H9 (cell line): ENCODE measurements at regions not wholly inside any gene's neighbourhood (a gene's known extent, or its start where the extent isn't known, plus 50 kb on each side); places are given as distances from the start of the nearest gene placed in this dataset.

ENCODE experiments used
- DNase-seq: peaks from one replicate; pipeline ENCODE4 v3.0.0-alpha.2; 2017
- H2AFZ ChIP-seq: one replicate; pipeline ENCODE4 v1.6.1; 2013; ENCODE audit warnings: mild to moderate bottlenecking, low read length, control low read depth, moderate library complexity
- H2AK5ac ChIP-seq: 2 replicates; pipeline ENCODE4 v1.6.1; 2013; ENCODE audit warnings: low read length, control low read depth, mixed read lengths; ENCODE audit not compliant: insufficient read length
- H2BK120ac ChIP-seq: one replicate; pipeline ENCODE4 v1.6.1; 2013; ENCODE audit warnings: low read depth, mild to moderate bottlenecking, low read length, control low read depth, inconsistent platforms; ENCODE audit not compliant: poor library complexity, severe bottlenecking
- H2BK12ac ChIP-seq: 2 replicates; pipeline ENCODE4 v1.6.1; 2013; ENCODE audit warnings: low read length, control low read depth, mixed read lengths, low read depth; ENCODE audit not compliant: insufficient read length
- H2BK15ac ChIP-seq: 2 replicates; pipeline ENCODE4 v1.6.1; 2013; ENCODE audit warnings: low read depth, low read length, control low read depth
- H2BK20ac ChIP-seq: one replicate; pipeline ENCODE4 v1.6.1; 2013; ENCODE audit warnings: low read depth, mild to moderate bottlenecking, low read length, control low read depth, inconsistent platforms; ENCODE audit not compliant: poor library complexity, severe bottlenecking
- H2BK5ac ChIP-seq: 2 replicates; pipeline ENCODE4 v1.6.1; 2013; ENCODE audit warnings: low read length, control low read depth, mixed read lengths; ENCODE audit not compliant: insufficient read length
- H3K14ac ChIP-seq: 2 replicates; pipeline ENCODE4 v1.6.1; 2013; ENCODE audit warnings: low read length, control low read depth; ENCODE audit not compliant: insufficient read depth
- H3K18ac ChIP-seq: 2 replicates; pipeline ENCODE4 v1.6.1; 2013; ENCODE audit warnings: low read depth, mild to moderate bottlenecking, mixed read lengths, low read length, control low read depth; ENCODE audit not compliant: insufficient read length
- H3K23ac ChIP-seq: 2 replicates; pipeline ENCODE4 v1.6.1; 2013; ENCODE audit warnings: low read length, control low read depth, mixed read lengths, low read depth; ENCODE audit not compliant: insufficient read length
- H3K23me2 ChIP-seq: 2 replicates; pipeline ENCODE4 v1.6.1; 2013; ENCODE audit warnings: low read depth, mild to moderate bottlenecking, mixed read lengths, low read length, control low read depth; ENCODE audit not compliant: insufficient read length, poor library complexity, severe bottlenecking
- H3K27ac ChIP-seq: 2 replicates; pipeline ENCODE4 v1.5.1; 2013; ENCODE audit warnings: low read length, control low read depth, mixed read lengths, low read depth; ENCODE audit not compliant: insufficient read length
- H3K27me3 ChIP-seq: 2 replicates; pipeline ENCODE4 v1.6.1; 2013; ENCODE audit warnings: low read length, control low read depth, inconsistent platforms; ENCODE audit not compliant: insufficient read depth
- H3K4ac ChIP-seq: 2 replicates; pipeline ENCODE4 v1.6.1; 2013; ENCODE audit warnings: low read depth, mild to moderate bottlenecking, control low read depth, inconsistent platforms, low read length, moderate library complexity
- H3K4me1 ChIP-seq: 2 replicates; pipeline ENCODE4 v1.6.1; 2013; ENCODE audit warnings: low read length, control low read depth, inconsistent platforms; ENCODE audit not compliant: insufficient read depth
- H3K4me2 ChIP-seq: 2 replicates; pipeline ENCODE4 v1.6.1; 2013; ENCODE audit warnings: low read length, control low read depth, mixed read lengths; ENCODE audit not compliant: insufficient read length, insufficient read depth
- H3K56ac ChIP-seq: 2 replicates; pipeline ENCODE4 v1.6.1; 2013; ENCODE audit warnings: low read depth, mild to moderate bottlenecking, mixed read lengths, low read length, control low read depth; ENCODE audit not compliant: insufficient read length
- H3K79me1 ChIP-seq: 2 replicates; pipeline ENCODE4 v1.6.1; 2013; ENCODE audit warnings: low read depth, mild to moderate bottlenecking, moderate library complexity, low read length, control low read depth, inconsistent platforms; ENCODE audit not compliant: insufficient read depth, poor library complexity, severe bottlenecking
- H3K79me2 ChIP-seq: 2 replicates; pipeline ENCODE4 v1.6.1; 2013; ENCODE audit warnings: low read length, control low read depth, inconsistent platforms; ENCODE audit not compliant: insufficient read depth
- H3K9ac ChIP-seq: 2 replicates; pipeline ENCODE4 v1.6.1; 2013; ENCODE audit warnings: low read length, control low read depth, mixed read lengths; ENCODE audit not compliant: insufficient read length; ENCODE audit errors: extremely low read depth
- H3K9me3 ChIP-seq: one replicate; pipeline ENCODE4 v1.6.1; 2013; ENCODE audit warnings: low read depth, low read length, inconsistent platforms; ENCODE audit not compliant: control insufficient read depth
- H3T11ph ChIP-seq: one replicate; pipeline ENCODE4 v1.6.1; 2013; ENCODE audit warnings: mild to moderate bottlenecking, low read length, control low read depth, inconsistent platforms
- H4K20me1 ChIP-seq: one replicate; pipeline ENCODE4 v1.6.1; 2013; ENCODE audit not compliant: control insufficient read depth, insufficient read length, insufficient read depth
- H4K5ac ChIP-seq: 2 replicates; pipeline ENCODE4 v1.6.1; 2013; ENCODE audit warnings: low read depth, mild to moderate bottlenecking, mixed read lengths, low read length, control low read depth; ENCODE audit not compliant: insufficient read length
- H4K8ac ChIP-seq: replicated peaks from 2 replicates; pipeline ENCODE4 v1.6.1; 2013; ENCODE audit warnings: low read length, control low read depth, mixed read lengths, low read depth; ENCODE audit not compliant: insufficient read length
- H4K91ac ChIP-seq: 2 replicates; pipeline ENCODE4 v1.6.1; 2013; ENCODE audit warnings: low read depth, mild to moderate bottlenecking, moderate library complexity, mixed read lengths, low read length, control low read depth; ENCODE audit not compliant: insufficient read length
- H3K27ac Mint-ChIP-seq, 3 experiments: 2 replicates in 2 of 3; 3 replicates in 1 of 3; pipeline ENCODE4 v1.8.0; 2020 to 2021; ENCODE audit warnings: mixed read lengths in 3 of 3, mild to moderate bottlenecking in 1 of 3, moderate library complexity in 1 of 3
- H3K27me3 Mint-ChIP-seq: 2 replicates; pipeline ENCODE4 v1.8.0; 2021; ENCODE audit warnings: low read depth, mild to moderate bottlenecking, moderate library complexity, mixed read lengths
- H3K36me3 Mint-ChIP-seq, 3 experiments: 2 replicates in 2 of 3; 3 replicates in 1 of 3; pipeline ENCODE4 v1.8.0; 2020 to 2021; ENCODE audit warnings: low read depth in 3 of 3, mixed read lengths in 3 of 3; ENCODE audit not compliant: insufficient read depth in 1 of 3
- H3K4me1 Mint-ChIP-seq, 2 experiments: 2 replicates each; pipeline ENCODE4 v1.8.0; 2020; ENCODE audit warnings: mixed read lengths in 2 of 2
- H3K4me3 Mint-ChIP-seq, 2 experiments: 2 replicates in 1 of 2; 3 replicates in 1 of 2; pipeline ENCODE4 v1.8.0; 2020 to 2021; ENCODE audit warnings: mild to moderate bottlenecking in 2 of 2, mixed read lengths in 2 of 2, moderate library complexity in 1 of 2
- H3K9me3 Mint-ChIP-seq, 2 experiments: 2 replicates in 1 of 2; 3 replicates in 1 of 2; pipeline ENCODE4 v1.8.0; 2020; ENCODE audit warnings: mild to moderate bottlenecking in 2 of 2, mixed read lengths in 2 of 2, moderate library complexity in 1 of 2
- WGBS: extraction: QIAGEN DNeasy Blood & Tissue Kit; methylation state at CpG from one replicate; pipeline ENCODE4 v1.1.7; 2013; ENCODE audit warnings: missing lambda C conversion rate, low lambda C conversion rate, mixed read lengths; ENCODE audit not compliant: insufficient read length; ENCODE audit errors: extremely low coverage; 5-methylcytosine and 5-hydroxymethylcytosine counted together
- TF ChIP-seq, protein P1 (sequence below): fragments of 200-600 bp; sonication (generic); conservative IDR thresholded peaks from 3 replicates; pipeline ENCODE4 v1.8.0; 2021; ENCODE audit warnings: antibody characterized with exemption, mild to moderate bottlenecking

DNA sequence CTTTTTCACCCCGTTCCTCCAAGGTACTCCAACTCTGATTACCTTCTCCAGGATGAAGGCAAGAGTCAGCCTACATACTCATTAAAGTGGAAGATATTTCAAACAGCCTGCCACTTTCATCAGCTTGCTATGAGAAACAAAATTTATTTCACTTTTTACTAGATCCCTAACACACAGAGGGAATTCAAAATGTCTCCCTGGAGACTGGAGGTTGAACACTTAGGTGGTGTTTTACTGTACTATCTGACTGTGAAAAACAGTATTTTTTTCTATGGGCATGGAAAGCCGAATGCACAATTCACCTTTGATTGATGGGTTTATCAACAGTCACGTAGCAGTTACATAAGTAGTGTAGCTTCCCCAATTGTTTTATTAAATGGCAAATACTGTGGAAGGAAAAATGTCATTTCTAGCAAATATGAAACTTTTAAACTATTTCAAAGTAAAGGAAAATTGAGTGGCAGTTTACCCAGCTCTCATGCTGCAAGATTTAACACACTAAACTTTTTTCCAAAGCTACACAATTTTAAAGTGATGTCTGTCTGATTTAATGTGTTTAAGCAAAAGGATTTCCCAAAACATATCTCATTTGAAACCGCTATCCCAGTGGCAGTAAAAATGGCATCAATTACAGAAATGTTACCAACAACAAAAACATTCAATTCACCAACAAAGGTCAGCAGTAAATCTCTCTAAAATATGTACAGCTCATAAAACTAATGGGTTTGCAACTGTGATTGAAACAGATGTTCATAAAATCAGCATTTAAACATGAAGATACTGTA lies 125.0 kb upstream of the TLE4 start:
- H3K4ac ChIP-seq, result no peak overlapping the region
- H4K5ac ChIP-seq, result no peak overlapping the region
- H3K23me2 ChIP-seq, result no peaks in the 10 kb centered on the region
- no peak overlapping the region for H2AK5ac ChIP-seq
- H4K20me1 ChIP-seq, result no peaks in the 10 kb centered on the region
- no peak overlapping the region for H3K18ac ChIP-seq
- no peak for DNase-seq
- TF ChIP-seq, protein P1, sequence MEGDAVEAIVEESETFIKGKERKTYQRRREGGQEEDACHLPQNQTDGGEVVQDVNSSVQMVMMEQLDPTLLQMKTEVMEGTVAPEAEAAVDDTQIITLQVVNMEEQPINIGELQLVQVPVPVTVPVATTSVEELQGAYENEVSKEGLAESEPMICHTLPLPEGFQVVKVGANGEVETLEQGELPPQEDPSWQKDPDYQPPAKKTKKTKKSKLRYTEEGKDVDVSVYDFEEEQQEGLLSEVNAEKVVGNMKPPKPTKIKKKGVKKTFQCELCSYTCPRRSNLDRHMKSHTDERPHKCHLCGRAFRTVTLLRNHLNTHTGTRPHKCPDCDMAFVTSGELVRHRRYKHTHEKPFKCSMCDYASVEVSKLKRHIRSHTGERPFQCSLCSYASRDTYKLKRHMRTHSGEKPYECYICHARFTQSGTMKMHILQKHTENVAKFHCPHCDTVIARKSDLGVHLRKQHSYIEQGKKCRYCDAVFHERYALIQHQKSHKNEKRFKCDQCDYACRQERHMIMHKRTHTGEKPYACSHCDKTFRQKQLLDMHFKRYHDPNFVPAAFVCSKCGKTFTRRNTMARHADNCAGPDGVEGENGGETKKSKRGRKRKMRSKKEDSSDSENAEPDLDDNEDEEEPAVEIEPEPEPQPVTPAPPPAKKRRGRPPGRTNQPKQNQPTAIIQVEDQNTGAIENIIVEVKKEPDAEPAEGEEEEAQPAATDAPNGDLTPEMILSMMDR, result no peak
- H3K27ac ChIP-seq, result no peak overlapping the region
- no peaks in the 10 kb centered on the region for H3K79me2 ChIP-seq
- H3K23ac ChIP-seq, result no peak overlapping the region
- H3K27me3 ChIP-seq, result no peaks in the 10 kb centered on the region
- no peaks in the 10 kb centered on the region for H3K9me3 ChIP-seq
- H3K36me3 Mint-ChIP-seq, result no peaks in the 10 kb centered on the region
- no peak overlapping the region for H3K4me2 ChIP-seq
- peaks cover 0 to 2% of the 10 kb centered on the region in 2 experiments; a peak in 1 of 5 replicates for H3K9me3 Mint-ChIP-seq
- peaks cover 3% of the 10 kb centered on the region for H3K27me3 Mint-ChIP-seq
- H4K91ac ChIP-seq, result no peak overlapping the region
- no peak overlapping the region for H3K9ac ChIP-seq
- H2BK5ac ChIP-seq, result no peak overlapping the region
- H4K8ac ChIP-seq, result no peak overlapping the region
- no peak overlapping the region for H3K14ac ChIP-seq
- WGBS, result no CpG with 5 or more reads among the region's 4 CpGs
- H2BK12ac ChIP-seq, result no peak overlapping the region
- no peak overlapping the region for H2AFZ ChIP-seq
- no peak overlapping the region for H3K4me3 Mint-ChIP-seq
- H3K4me1 Mint-ChIP-seq, result peaks cover 5 to 6% of the 10 kb centered on the region in 2 experiments; a peak in 2 of 4 replicates
- H3K79me1 ChIP-seq, result no peaks in the 10 kb centered on the region
- H3T11ph ChIP-seq, result no peak overlapping the region
- H2BK15ac ChIP-seq, result no peak overlapping the region
- H3K4me1 ChIP-seq, result no peaks in the 10 kb centered on the region; the same call in 1 of the 2 replicates
- no peak overlapping the region for H2BK20ac ChIP-seq
- H2BK120ac ChIP-seq, result no peak overlapping the region
- H3K56ac ChIP-seq, result no peak overlapping the region
- H3K27ac Mint-ChIP-seq, result 0 out of 7 replicates have a peak overlapping the region, but pooled peaks of 1 of the 3 experiments have one; percentile 47
